T47D (cell line): ENCODE measurements at regions not wholly inside any gene's neighbourhood (a gene's known extent, or its start where the extent isn't known, plus 50 kb on each side); places are given as distances from the start of the nearest gene placed in this dataset.
A peak's percentile ranks its signal among the peaks of the same experiment; 100 is the strongest.
"Not testable (repeated sequence)": the region's sequence is repeated elsewhere in the genome, so short reads cannot be mapped to it uniquely, and the experiment has no call there.

Experiments used
- DNase-seq, 2 experiments: peaks; one replicate each; pipeline versions ENCODE4 v3.0.0 to v3.0.0-alpha.2; 2011 to 2012; ENCODE audit warnings: low read depth in 1 of 2, low spot score in 1 of 2
- JUND ChIP-seq: IDR thresholded peaks from 2 replicates; pipeline ENCODE4 v1.6.1; 2012; ENCODE audit warnings: low read depth
- in situ Hi-C: cut with HindIII; loops from 2 replicates; pipeline ENCODE4 v1.10.0; 2016; ENCODE audit warnings: low sequenced_read_pairs, low pct_unique_long_range_greater_than_20kb

DNA sequence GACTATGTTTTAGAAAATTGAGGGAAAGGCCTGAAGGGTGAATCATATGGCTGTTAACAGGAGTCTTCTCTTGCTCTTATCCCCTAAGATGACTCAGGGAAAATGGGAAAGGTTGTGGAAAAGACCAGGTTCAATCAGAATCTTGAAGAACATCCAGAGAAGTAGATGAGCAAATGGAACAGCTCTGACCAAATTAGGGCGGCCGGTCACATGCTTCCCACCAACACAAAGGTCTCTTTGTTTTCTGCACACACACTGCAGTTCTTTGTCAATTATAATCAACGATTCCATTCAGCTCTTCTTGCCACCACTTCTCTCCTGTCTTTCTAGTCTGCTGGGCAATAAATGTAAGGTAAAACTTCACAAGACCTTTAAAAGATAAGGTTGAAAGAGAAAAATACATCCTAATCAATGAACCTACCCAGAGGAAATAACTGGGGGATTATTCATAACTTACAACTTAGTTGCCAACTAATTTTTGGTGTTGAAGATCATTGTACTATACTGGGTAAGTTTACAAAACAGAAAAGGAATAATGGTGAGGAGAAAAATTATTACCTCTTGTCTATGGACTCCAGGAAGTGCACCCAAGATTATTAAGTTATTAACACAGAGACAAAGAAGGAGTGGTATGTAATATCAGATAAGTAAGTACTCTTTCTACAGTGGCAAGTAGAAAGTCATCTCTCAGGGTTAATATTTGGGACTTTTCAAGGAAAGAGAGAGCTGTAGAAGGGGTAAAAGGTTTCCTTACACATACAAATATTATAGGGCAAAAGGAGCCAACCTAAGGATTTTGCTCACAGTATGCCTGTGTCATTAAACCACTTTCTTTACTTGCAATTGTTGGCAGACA lies 441.9 kb upstream of the PIK3R1 start:
- in situ Hi-C loops = no loop called here
- DNase-seq = no peak
- TF ChIP-seq JUND = no peak

DNA sequence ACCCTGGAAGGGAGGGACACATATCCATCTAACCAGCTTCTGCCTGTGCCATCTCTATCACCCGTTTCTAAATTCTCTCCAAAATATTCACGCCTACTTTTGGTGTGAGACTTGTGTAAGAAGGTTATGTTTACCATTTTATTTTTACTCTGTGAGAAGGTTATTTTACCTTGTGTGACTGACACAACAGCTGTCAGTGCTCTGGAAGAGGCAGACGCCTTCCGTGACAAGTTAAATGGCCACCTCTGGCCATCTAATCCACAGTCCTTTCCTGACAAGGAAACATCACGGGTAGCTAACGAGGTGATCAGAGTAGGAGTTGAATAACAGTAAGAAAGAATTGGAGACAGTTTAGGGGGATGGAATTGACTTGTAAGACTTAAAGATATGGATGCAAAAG lies 443.8 kb upstream of the PIK3R1 start:
- no peak for DNase-seq
- in situ Hi-C loops = no loop called here
- TF ChIP-seq JUND = no peak

DNA sequence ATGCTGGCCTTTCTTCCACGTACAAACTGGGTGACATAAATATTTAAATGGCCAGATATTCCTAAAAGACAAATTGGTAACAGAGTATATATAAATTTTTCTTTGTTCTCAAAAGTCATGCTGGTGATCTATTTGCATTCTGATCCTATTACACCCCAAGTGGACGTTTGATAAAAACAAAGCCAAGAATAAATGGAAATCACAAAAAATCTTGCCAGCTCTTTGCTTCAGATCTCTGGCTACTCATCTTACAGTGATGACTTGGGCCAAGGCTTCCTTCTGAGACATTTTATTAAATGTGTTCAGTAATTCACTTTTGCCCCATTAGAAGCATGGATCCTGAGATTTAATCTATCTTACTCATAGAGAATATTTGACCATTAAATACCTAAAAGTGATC lies 444.3 kb upstream of the PIK3R1 start:
- no peak for DNase-seq
- in situ Hi-C loops = no loop called here
- no peak for TF ChIP-seq JUND

DNA sequence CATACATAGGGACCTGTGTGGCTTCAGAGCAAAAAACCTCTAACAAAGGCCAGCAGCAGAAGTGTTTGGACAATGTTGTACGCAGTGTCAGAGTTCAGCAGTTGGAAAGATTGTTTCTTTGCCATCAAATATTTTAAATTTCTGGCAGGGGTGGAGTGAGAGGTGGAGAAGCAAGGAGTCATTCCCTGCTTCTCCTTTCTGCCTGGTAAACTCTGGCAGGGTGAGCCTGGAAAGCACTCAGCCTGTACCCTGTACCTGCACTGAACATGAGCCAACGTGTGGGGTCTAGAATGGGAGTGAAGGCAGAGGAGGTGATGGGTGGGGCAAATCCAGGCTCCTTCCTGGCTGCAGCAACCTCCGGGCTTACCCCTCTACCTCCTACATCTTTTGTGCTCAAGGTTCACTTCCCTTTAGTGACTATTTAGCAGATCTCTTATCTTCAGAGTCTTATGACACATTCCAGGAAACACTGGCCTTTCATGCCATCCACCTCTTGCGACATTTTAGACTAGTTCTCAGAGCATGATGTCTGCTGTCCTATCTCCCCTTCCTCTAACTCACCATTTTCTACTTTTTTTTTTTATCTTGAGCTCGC lies 445.0 kb upstream of the PIK3R1 start:
- DNase-seq = peak in 1 of 2 experiments; percentile 8
- no peak for TF ChIP-seq JUND
- in situ Hi-C loops = no loop called here

DNA sequence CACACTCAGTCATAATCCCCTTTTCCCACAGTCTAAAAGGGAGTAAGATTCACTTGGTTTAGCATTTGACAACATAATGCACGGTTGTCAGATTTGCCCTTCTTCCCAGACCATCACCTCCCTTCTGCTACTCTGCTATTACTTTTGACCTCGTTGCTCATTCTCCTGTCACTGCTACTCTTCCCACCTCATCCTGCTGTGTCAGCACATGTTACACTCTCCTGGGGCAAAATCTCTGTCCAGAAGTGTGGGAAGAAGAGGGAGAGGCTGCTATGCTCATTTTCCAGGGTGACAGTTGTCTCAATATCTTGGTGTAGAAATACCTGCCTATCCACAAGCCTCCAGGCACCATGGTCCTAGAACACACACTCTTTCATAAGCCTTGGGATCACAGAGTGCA lies 449.9 kb upstream of the PIK3R1 start:
- TF ChIP-seq JUND = no peak
- peak in 1 of 2 experiments; percentile 6 for DNase-seq
- in situ Hi-C loops = no loop called here

DNA sequence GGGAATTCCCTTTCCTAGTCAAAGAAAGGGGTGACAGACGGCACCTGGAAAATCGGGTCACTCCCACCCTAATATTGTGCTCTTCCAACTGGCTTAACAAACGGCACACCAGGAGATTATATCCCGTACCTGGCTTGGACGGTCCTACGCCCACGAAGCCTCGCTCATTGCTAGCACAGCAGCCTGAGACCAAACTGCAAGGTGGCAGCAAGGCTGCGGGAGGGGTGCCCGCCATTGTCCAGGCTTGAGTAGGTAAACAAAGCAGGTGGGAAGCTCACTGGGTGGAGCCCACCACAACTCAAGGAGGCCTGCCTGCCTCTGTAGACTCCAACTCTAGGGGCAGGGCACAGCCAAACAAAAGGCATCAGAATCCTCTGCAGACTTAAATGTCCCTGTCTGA lies 457.8 kb upstream of the PIK3R1 start:
- DNase-seq, in situ Hi-C loops: not testable (repeated sequence)

DNA sequence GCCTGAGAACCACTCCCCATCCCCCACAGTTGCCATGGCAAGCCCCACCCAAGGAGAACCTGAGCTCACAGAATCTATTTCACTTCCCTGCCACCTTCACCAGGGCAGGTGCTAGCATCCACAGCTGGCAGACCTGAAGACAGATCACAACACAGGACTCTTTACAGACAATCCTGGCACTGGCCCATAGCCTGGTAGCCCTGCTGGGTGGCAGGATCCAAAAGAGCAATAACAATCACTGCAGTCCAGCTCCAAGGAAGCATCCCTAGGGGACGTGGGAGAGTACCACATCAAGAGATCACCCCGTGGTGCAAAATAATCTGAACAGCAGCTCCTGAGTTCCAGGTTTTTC lies 463.2 kb upstream of the PIK3R1 start:
- in situ Hi-C loops = no loop called here
- no peak for DNase-seq

DNA sequence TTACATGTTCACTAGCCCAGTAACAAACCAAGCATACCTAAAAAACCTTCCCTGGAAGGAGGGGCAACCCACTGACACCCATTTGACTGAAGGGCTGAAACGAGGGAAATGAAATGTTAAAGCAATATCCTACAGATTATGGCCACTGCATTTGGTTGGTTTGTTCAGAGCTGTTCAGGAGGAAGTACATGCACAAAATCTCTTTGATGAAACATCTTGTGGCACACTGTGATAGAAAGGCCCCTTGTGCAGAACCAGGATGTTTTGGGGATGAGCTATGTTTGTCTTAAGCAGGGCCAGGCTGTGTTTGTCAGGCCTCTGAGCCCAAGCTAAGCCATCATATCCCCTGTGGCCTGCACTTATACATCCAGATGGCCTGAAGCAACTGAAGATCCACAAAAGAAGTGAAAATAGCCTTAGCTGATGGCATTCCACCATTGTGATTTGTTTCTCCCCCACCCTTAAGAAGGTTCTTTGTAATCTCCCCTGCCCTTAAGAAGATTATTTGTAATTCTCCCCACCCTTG lies 467.3 kb upstream of the PIK3R1 start:
- in situ Hi-C loops = no loop called here
- TF ChIP-seq JUND = no peak
- DNase-seq = no peak

More for the DNA sequence above, 463.2 kb upstream of the PIK3R1 start:
- TF ChIP-seq JUND = no peak

DNA sequence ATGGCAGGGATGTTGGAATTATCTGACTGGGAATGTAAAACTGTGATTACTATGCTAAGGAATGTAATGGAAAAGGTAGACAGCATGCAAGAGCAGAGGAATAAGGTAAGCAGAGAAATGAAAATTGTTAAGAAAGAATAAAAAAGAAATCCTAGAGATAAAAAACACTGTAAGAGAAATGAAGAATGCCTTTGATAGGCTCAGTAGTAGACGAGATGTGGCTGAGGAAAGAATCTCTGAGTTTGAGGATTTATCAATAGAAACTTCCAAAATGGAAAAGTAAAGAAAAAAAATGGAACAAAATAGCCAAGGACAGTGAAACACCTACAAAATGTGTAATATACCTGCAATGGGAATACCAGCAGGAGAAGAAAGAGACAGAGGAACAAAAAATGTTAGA lies 468.5 kb upstream of the PIK3R1 start:
- in situ Hi-C loops = no loop called here
- DNase-seq = no peak
- no peak for TF ChIP-seq JUND

DNA sequence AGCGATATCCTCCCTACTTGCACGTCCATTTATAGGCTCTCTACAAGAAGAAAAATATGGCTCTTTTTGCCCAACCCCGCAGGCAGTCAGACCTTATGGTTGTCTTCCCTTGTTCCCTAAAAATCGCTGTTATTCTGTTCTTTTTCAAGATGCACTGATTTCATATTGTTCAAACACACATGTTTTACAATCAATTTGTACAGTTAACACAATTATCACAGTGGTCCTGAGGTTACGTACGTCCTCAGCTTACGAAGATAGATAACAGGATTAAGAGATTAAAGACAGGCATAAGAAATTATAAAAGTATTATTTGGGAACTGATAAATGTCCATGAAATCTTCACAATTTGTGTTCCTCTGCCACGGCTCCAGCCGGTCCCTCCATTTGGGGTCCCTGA lies 468.9 kb upstream of the PIK3R1 start:
- DNase-seq, in situ Hi-C loops: not testable (repeated sequence)

DNA sequence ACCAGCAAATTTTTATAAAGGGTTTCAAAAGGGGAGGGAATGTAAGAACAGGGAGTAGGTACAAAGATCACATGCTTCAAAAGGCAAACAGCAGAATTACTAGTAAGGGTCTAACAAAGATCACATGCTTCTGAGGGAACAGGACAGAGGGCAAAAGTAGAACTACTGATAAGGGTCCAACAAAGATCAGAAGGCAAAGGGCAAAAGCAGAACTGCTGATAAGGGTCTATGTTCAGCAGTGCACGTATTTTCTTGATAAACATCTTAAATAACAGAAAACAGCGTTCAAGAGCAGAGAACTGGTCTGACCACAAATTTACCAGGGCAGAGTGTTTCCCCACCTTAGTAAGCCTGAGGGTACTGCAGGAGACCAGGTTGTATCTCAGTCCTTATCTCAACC lies 469.5 kb upstream of the PIK3R1 start:
- no peak for DNase-seq
- TF ChIP-seq JUND = no peak
- in situ Hi-C loops = no loop called here

DNA sequence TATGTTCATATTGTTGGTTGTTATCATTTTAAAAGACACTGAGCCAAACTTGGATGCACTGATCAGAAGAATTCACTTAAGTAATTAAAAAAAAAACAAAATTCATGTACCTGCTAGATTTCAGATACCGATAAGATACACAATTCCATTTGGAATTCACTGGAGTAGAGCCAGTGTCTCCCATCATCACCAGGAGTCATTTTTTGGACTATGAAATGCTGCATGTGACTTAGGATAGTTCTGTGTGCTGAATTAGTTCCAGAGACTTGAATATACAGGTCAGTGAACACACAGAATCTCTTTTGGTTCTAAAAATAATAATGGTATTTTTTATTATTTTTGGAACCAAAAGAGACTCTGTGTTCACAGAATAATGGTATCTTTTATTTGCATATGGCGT lies 482.6 kb upstream of the PIK3R1 start:
- no peak for DNase-seq
- in situ Hi-C loops = no loop called here
- TF ChIP-seq JUND = no peak

DNA sequence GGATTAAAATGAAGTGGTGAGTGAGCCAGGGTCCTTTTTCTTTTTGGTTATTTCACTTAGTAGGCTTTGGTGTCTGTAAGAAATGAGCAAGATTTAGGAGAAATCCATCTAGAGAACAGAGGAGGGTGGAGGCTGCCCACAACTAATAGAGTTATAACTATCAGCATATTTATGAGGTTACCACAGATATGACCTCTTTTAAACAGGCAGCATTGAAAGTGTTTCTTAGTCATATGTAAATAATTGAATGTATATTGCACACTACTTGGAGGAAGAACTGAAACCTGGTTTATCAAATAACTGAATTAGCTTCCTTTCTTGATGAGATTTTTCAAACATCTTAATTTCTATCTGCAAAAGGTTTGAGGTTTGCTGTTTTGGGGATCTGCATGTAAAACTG lies 483.1 kb upstream of the PIK3R1 start:
- in situ Hi-C loops = no loop called here
- TF ChIP-seq JUND = no peak
- DNase-seq = no peak
